ENCODE measurements at regions not wholly inside any gene's neighbourhood (a gene's known extent, or its start where the extent isn't known, plus 50 kb on each side); places are given as distances from the start of the nearest gene placed in this dataset.

- no peaks in the 10 kb centered on the region for H3K27me3 ChIP-seq (ENCODE audit: control insufficient read depth, insufficient read depth, low read length)
- POLR2A ChIA-PET, result no interaction called here
- no peak for DNase-seq (ENCODE audit: low read depth, low spot score)
- CTCF ChIA-PET, result interaction anchor here (1.0 kb wide), 1 partner anchor 334 kb away, joined by 3 read pairs; no protein-coding TSS in a partner anchor
- H3K9me3 ChIP-seq (ENCODE audit: control insufficient read depth, insufficient read depth, low read length), result no peaks in the 10 kb centered on the region
- no peak overlapping the region for H3K27ac ChIP-seq (ENCODE audit: low read depth, low read length)
- no peak for TF ChIP-seq CTCF (IDR thresholded peaks at IDR 0.05; ENCODE audit: low read depth, low read length)
- no peak overlapping the region for H3K4me3 ChIP-seq (ENCODE audit: low read depth, low read length)
Measured at GRCh38 chr7:16055263-16055976, 365.9 kb downstream of the CRPPA start.

GRCh38 chr7:16051561-16052255 lies 365.2 kb upstream of the MEOX2 start:
- Histone ChIP-seq H3K27me3 (ENCODE audit: control insufficient read depth, insufficient read depth, low read length) (no peaks in the 10 kb centered on the region), H3K27ac (ENCODE audit: low read depth, low read length) (no peak overlapping the region), H3K4me3 (ENCODE audit: low read depth, low read length) (no peak overlapping the region), H3K9me3 (ENCODE audit: control insufficient read depth, insufficient read depth, low read length) (no peaks in the 10 kb centered on the region)
- no peak for DNase-seq (ENCODE audit: low read depth, low spot score)
- ChIA-PET CTCF (no interaction called here), POLR2A (interaction anchor here (0.9 kb wide), 1 partner anchor 9 kb away, joined by 3 read pairs; no protein-coding TSS in a partner anchor)
- no peak for TF ChIP-seq CTCF (IDR thresholded peaks at IDR 0.05; ENCODE audit: low read depth, low read length)

- ChIA-PET CTCF (interaction anchor here (0.7 kb wide), 1 partner anchor 810 kb away, joined by 3 read pairs; no protein-coding TSS in a partner anchor), POLR2A (interaction anchor here (0.6 kb wide), 1 partner anchor 11 kb away, joined by 4 read pairs; no protein-coding TSS in a partner anchor)
- Histone ChIP-seq H3K9me3 (ENCODE audit: control insufficient read depth, insufficient read depth, low read length) (no peaks in the 10 kb centered on the region), H3K27ac (ENCODE audit: low read depth, low read length) (no peak overlapping the region), H3K4me3 (ENCODE audit: low read depth, low read length) (no peak overlapping the region), H3K27me3 (ENCODE audit: control insufficient read depth, insufficient read depth, low read length) (no peaks in the 10 kb centered on the region)
- DNase-seq (ENCODE audit: low read depth, low spot score), result no peak
- TF ChIP-seq CTCF (IDR thresholded peaks at IDR 0.05; ENCODE audit: low read depth, low read length), result no peak
Measured at GRCh38 chr7:16046041-16046440, 359.6 kb upstream of the MEOX2 start.

GRCh38 chr7:16045296-16045695 lies 358.8 kb upstream of the MEOX2 start:
- POLR2A ChIA-PET, result no interaction called here
- Histone ChIP-seq H3K27ac (ENCODE audit: low read depth, low read length) (no peak overlapping the region), H3K4me3 (ENCODE audit: low read depth, low read length) (no peak overlapping the region), H3K27me3 (ENCODE audit: control insufficient read depth, insufficient read depth, low read length) (no peaks in the 10 kb centered on the region), H3K9me3 (ENCODE audit: control insufficient read depth, insufficient read depth, low read length) (no peaks in the 10 kb centered on the region)
- no peak for DNase-seq (ENCODE audit: low read depth, low spot score)
- no peak for TF ChIP-seq CTCF (IDR thresholded peaks at IDR 0.05; ENCODE audit: low read depth, low read length)
- CTCF ChIA-PET, result no interaction called here

GRCh38 chr7:16044645-16045044 lies 358.2 kb upstream of the MEOX2 start:
- CTCF ChIA-PET, result no interaction called here
- POLR2A ChIA-PET, result no interaction called here
- H3K27me3 ChIP-seq (ENCODE audit: control insufficient read depth, insufficient read depth, low read length), result no peaks in the 10 kb centered on the region
- H3K9me3 ChIP-seq (ENCODE audit: control insufficient read depth, insufficient read depth, low read length), result no peaks in the 10 kb centered on the region
- no peak for DNase-seq (ENCODE audit: low read depth, low spot score)
- no peak overlapping the region for H3K27ac ChIP-seq (ENCODE audit: low read depth, low read length)
- no peak for TF ChIP-seq CTCF (IDR thresholded peaks at IDR 0.05; ENCODE audit: low read depth, low read length)
- H3K4me3 ChIP-seq (ENCODE audit: low read depth, low read length), result no peak overlapping the region

Measured in AG04450 (cell line).